Medulla oblongata (tissue), 1 donor: ENCODE measurements at regions not wholly inside any gene's neighbourhood (a gene's known extent, or its start where the extent isn't known, plus 50 kb on each side); places are given as distances from the start of the nearest gene placed in this dataset.
"Not testable (repeated sequence)": the region's sequence is repeated elsewhere in the genome, so short reads cannot be mapped to it uniquely, and the experiment has no call there.

Experiments
- DNase-seq: peaks from one replicate; pipeline ENCODE4 v3.0.0-alpha.2; 2015; ENCODE audit errors: extremely low spot score

- no peak for DNase-seq
Measured at GRCh38 chr1:66460776-66461175, 73.2 kb upstream of the SGIP1 start.

- no peak for DNase-seq
Measured at GRCh38 chr1:66462313-66462712, 71.6 kb upstream of the SGIP1 start.

- no peak for DNase-seq
Measured at GRCh38 chr1:66464351-66464750, 69.6 kb upstream of the SGIP1 start.

- no peak for DNase-seq
Measured at GRCh38 chr1:66464802-66465201, 69.2 kb upstream of the SGIP1 start.

GRCh38 chr1:66466695-66467094, 67.3 kb upstream of the SGIP1 start:
- DNase-seq, result not testable (repeated sequence)

GRCh38 chr1:66468722-66469121, 65.2 kb upstream of the SGIP1 start:
- DNase-seq, result no peak

GRCh38 chr1:66475940-66476339, 58.0 kb upstream of the SGIP1 start:
- DNase-seq, result no peak

- no peak for DNase-seq
Measured at GRCh38 chr1:66476774-66477173, 57.2 kb upstream of the SGIP1 start.

- DNase-seq, result no peak
Measured at GRCh38 chr1:66478116-66478515, 55.8 kb upstream of the SGIP1 start.

GRCh38 chr1:66480162-66480561, 53.8 kb upstream of the SGIP1 start:
- no peak for DNase-seq

GRCh38 chr1:66481215-66481614, 52.7 kb upstream of the SGIP1 start:
- DNase-seq, result not testable (repeated sequence)
